Esophagus (tissue), 2 donors: ENCODE measurements at regions not wholly inside any gene's neighbourhood (a gene's known extent, or its start where the extent isn't known, plus 50 kb on each side); places are given as distances from the start of the nearest gene placed in this dataset.

Source experiments
- H3K27ac ChIP-seq, 2 donors: one replicate each; pipeline ENCODE4 v1.5.1; 2013; ENCODE audit warnings: low read depth in 2 of 2, mild to moderate bottlenecking in 2 of 2, inconsistent platforms in 1 of 2, low read length in 1 of 2, moderate library complexity in 1 of 2
- H3K27me3 ChIP-seq, 2 donors: one replicate each; pipeline ENCODE4 v1.6.1; 2013; ENCODE audit warnings: low read length in 2 of 2, control low read depth in 1 of 2, mild to moderate bottlenecking in 1 of 2; ENCODE audit not compliant: insufficient read depth in 2 of 2, control insufficient read depth in 1 of 2
- H3K36me3 ChIP-seq, 2 donors: one replicate each; pipeline ENCODE4 v1.6.1; 2013; ENCODE audit warnings: low read length in 1 of 2; ENCODE audit not compliant: control insufficient read depth in 2 of 2, insufficient read depth in 2 of 2
- H3K4me1 ChIP-seq, 2 donors: one replicate each; pipeline ENCODE4 v1.6.1; 2013; ENCODE audit warnings: low read length in 1 of 2; ENCODE audit not compliant: control insufficient read depth in 2 of 2, insufficient read depth in 2 of 2
- H3K4me3 ChIP-seq, 2 donors: one replicate each; pipeline ENCODE4 v1.5.1; 2013; ENCODE audit warnings: low read length in 2 of 2, mild to moderate bottlenecking in 2 of 2, low read depth in 1 of 2, moderate library complexity in 1 of 2
- H3K9me3 ChIP-seq, 2 donors: one replicate each; pipeline ENCODE4 v1.6.1; 2013; ENCODE audit warnings: mild to moderate bottlenecking in 2 of 2, low read depth in 1 of 2, low read length in 1 of 2, moderate library complexity in 1 of 2; ENCODE audit not compliant: control insufficient read depth in 2 of 2, insufficient read depth in 1 of 2
- WGBS, 2 donors: extraction: QIAGEN DNeasy Blood & Tissue Kit; methylation state at CpG; one replicate each; pipeline ENCODE4 v1.1.7; 2013; 5-methylcytosine and 5-hydroxymethylcytosine counted together
- donor health status: healthy with polysubstance abuse.
- donor health status: Bipolar disorder and iron deficiency.

DNA sequence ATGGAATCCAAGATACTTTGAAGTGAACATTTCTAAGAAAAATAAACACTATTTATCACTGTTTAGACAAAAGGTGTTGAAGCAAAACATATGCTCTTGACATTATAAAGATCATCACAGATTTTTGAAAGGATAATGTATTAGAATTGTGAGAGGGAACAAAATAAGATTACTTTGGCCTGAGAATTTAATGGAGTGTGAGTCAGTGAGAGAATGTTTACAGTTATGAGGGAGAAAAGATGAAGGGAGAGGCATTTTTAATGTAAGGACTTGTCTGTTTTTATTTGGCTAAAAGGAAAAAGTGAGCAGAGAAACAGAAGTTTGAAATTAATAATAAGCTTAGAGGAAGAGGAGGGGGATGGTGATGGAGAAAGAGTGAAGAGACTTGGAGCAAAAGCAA lies 1010.1 kb downstream of the EFNA5 start:
- no peaks in the 10 kb centered on the region for H3K36me3 ChIP-seq
- H3K4me1 ChIP-seq, result no peaks in the 10 kb centered on the region
- no peak overlapping the region for H3K27ac ChIP-seq
- no peaks in the 10 kb centered on the region for H3K9me3 ChIP-seq
- no peak overlapping the region for H3K4me3 ChIP-seq
- H3K27me3 ChIP-seq, result no peaks in the 10 kb centered on the region

DNA sequence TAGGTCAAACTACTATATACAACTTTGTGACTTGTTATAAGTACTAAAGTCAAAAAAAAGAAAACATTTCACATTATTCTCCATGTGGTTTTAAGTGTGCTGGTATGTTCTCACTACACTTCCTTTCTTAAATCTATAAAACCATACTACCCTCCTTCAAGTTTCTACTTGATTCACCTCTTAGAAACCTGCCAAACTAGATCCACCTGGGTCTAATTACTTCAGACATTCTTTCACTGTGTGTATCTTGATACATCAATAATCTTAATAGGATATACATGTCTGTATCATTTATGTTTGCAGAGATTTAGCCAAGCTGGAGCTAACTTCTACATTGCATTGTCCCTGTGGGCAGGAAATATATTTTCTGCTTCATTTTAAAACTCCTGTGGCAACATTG lies 1012.6 kb downstream of the EFNA5 start:
- H3K27me3 ChIP-seq, result no peaks in the 10 kb centered on the region
- no peaks in the 10 kb centered on the region for H3K4me1 ChIP-seq
- H3K27ac ChIP-seq, result no peak overlapping the region
- H3K36me3 ChIP-seq, result no peaks in the 10 kb centered on the region
- no peaks in the 10 kb centered on the region for H3K9me3 ChIP-seq
- H3K4me3 ChIP-seq, result no peak overlapping the region

DNA sequence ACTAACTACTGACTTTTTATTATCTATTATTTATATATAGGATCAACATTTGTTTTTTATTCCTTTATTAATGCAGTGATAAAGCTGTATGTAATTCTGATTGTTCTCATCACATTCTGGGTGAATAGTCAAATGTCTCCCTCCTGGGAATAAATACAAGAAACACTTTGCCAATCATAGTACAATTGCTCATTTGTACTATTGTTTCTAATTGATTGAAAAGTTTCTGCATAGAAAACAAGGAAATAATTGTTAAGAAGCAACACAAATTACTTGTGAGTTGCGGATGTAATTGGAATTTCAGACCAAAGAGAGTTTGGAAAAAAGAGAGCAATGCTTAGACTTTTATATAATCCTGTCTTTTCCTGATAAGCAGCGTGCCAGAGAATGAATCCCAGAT lies 1013.9 kb downstream of the EFNA5 start:
- Histone ChIP-seq H3K36me3 (no peaks in the 10 kb centered on the region), H3K27ac (no peak overlapping the region), H3K9me3 (no peaks in the 10 kb centered on the region), H3K4me3 (no peak overlapping the region), H3K4me1 (no peaks in the 10 kb centered on the region), H3K27me3 (no peaks in the 10 kb centered on the region)
- 83 to 88% methylated on average over 2 of the region's 2 CpGs for WGBS, 2 donors

DNA sequence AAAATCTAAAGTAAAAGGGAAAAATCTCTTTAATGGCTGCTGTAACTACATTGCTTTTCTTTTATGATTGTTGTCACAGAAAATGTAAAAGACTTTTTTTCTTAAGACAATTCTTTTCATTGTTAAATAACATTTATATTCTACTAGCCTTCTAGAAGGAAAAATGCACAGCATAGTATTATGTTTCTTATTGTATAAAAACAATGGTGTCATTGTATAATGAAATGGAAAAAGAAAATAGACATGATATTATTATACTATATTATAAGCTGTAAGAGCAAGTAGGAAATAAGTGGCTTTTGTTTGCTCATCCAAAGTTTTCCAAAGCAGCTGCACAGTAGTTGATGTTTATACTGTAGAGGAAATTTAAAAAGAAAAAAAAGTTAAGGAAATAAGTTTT lies 1021.7 kb downstream of the EFNA5 start:
- no peaks in the 10 kb centered on the region for H3K4me1 ChIP-seq
- H3K27me3 ChIP-seq, result no peaks in the 10 kb centered on the region
- no peaks in the 10 kb centered on the region for H3K36me3 ChIP-seq
- H3K27ac ChIP-seq, result no peak overlapping the region
- H3K4me3 ChIP-seq, result no peak overlapping the region
- H3K9me3 ChIP-seq, result no peaks in the 10 kb centered on the region

DNA sequence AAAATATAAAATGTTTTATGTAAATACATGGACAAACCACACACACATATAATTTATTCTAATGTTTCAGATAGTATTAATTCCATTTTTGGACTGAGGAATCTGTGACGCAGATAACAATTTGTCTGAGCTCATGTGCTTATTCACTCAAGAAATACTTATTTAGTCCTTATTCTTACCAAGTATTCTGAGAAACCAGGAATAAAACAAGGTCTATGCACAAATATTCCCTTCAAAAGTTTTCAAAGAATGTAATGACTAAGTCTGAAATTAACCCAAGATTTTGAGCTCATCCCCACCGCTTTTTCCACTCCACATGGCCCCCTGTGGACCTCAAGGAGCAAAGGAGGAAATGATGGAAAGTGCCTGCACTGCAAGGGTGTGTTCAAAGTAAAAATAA lies 1022.3 kb downstream of the EFNA5 start:
- Histone ChIP-seq H3K4me3 (no peak overlapping the region), H3K27ac (no peak overlapping the region), H3K36me3 (no peaks in the 10 kb centered on the region), H3K4me1 (no peaks in the 10 kb centered on the region), H3K9me3 (no peaks in the 10 kb centered on the region), H3K27me3 (no peaks in the 10 kb centered on the region)
- 86 to 87% methylated on average over 2 of the region's 2 CpGs for WGBS, 2 donors

DNA sequence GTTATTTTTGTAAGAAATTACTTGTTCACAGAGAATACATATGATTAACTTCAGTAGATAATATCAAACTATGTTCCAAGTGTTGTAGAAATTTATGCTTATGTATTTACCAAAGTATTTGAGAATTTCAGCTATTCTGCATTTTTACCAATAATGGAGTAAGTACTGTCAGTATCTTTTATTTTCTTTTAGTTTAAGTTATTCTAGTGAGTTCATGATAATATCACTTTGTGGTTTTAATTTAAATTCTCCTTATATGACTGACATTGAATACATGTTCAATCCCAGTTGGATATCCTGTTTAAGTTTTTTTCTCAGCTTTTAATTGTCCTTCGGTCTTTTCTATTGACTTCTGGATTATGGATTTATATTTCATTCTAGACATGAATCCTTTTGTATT lies 1024.6 kb downstream of the EFNA5 start:
- Histone ChIP-seq H3K4me3 (no peak overlapping the region), H3K9me3 (no peaks in the 10 kb centered on the region), H3K4me1 (no peaks in the 10 kb centered on the region), H3K27me3 (no peaks in the 10 kb centered on the region), H3K27ac (no peak overlapping the region), H3K36me3 (no peaks in the 10 kb centered on the region)
- 79 to 89% methylated on average over 1 of the region's 1 CpG for WGBS, 2 donors

DNA sequence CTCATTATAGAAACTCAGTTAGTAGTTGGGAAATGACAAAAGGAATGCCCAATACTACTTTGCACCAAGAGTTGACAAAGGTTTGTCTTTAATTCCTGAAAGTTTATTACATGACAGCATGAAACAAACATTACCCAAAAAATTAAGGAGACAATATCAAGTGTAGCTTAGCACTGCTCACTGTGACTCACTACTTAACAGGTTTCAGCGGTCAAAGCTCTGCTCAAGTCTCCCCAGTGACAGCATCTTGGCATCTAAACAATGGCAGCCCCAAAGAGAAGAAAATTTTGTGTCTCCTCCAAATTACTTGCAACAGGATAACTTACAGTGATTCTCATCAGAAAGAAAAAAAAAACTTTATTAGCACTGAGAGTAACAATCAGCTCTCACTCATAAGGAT lies 1030.2 kb downstream of the EFNA5 start:
- no peaks in the 10 kb centered on the region for H3K36me3 ChIP-seq
- H3K9me3 ChIP-seq, result no peaks in the 10 kb centered on the region
- H3K27ac ChIP-seq, result no peak overlapping the region
- WGBS, 2 donors, result 57 to 72% methylated on average over 1 of the region's 1 CpG
- no peaks in the 10 kb centered on the region for H3K4me1 ChIP-seq
- no peak overlapping the region for H3K4me3 ChIP-seq
- H3K27me3 ChIP-seq, result no peaks in the 10 kb centered on the region

DNA sequence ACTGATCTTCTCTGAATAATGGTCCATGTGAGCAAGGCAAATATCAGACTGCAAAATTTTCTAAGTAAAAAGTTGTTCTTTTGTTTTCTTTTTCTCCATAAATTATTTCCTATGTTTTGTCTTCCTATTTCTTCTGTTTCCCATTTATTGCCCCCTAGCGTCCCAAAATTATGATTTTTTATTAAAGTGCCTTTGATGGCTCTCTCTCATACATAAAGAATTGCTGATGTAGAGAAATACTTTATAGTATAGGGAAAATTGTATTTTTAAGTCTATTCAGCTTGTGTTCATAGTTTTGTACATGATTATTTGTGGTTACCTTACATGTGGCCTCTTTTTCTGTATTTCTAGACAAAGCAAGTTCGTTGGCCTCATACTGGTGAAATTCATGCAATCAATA lies 1031.2 kb downstream of the EFNA5 start:
- 58 to 69% methylated on average over 2 of the region's 2 CpGs for WGBS, 2 donors

DNA sequence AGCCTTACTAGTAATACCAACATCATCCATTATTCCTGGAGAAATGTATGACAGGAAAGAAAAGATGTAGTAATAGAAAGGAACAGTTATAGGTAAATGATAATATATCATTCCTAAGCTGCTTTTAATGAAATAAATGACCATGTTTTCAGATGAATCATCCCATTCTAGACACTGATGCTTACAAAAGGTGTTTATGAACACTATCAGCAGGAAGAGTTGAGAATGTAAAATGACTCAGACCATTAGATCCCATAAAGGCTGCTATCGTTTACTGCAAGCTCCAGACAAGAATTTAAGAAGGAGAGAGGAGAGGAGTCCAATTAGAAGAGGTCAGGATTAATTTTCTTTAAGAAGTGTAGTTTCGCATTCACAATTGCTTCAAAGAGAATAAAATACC lies 1033.5 kb downstream of the EFNA5 start:
- WGBS, 2 donors, result 90% methylated on average over 2 of the region's 2 CpGs
- H3K9me3 ChIP-seq, result no peaks in the 10 kb centered on the region

More for the DNA sequence above, 1031.2 kb downstream of the EFNA5 start:
- Histone ChIP-seq H3K9me3 (no peaks in the 10 kb centered on the region), H3K4me1 (no peaks in the 10 kb centered on the region), H3K4me3 (no peak overlapping the region), H3K36me3 (no peaks in the 10 kb centered on the region), H3K27me3 (no peaks in the 10 kb centered on the region), H3K27ac (no peak overlapping the region)

DNA sequence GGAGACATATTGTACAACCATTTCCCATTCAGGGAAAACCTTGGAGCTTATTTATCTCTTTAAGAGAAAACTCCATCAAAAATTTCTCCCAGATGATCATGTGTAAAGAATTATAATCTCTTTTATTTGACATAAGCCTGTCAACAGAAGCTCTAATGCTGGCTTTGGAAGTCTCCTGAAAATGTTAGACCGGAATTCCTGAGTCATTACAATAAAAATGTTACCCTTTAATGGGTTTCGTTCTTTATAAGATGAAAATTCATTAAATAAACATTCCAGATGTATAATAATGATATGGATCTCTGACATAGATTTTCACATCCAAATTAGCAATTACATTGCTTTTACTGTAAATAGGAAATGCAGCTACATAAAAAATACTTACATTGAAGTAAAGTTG lies 1036.4 kb downstream of the EFNA5 start:
- no peaks in the 10 kb centered on the region for H3K9me3 ChIP-seq
- H3K27ac ChIP-seq, result no peak overlapping the region
- WGBS, 2 donors, result 50 to 71% methylated on average over 2 of the region's 2 CpGs
- H3K4me1 ChIP-seq, result no peaks in the 10 kb centered on the region
- H3K27me3 ChIP-seq, result no peaks in the 10 kb centered on the region
- no peak overlapping the region for H3K4me3 ChIP-seq
- no peaks in the 10 kb centered on the region for H3K36me3 ChIP-seq

More for the DNA sequence above, 1033.5 kb downstream of the EFNA5 start:
- no peaks in the 10 kb centered on the region for H3K27me3 ChIP-seq
- H3K4me1 ChIP-seq, result no peaks in the 10 kb centered on the region
- H3K36me3 ChIP-seq, result no peaks in the 10 kb centered on the region
- no peak overlapping the region for H3K27ac ChIP-seq
- H3K4me3 ChIP-seq, result no peak overlapping the region
